Loucy (cell line): ENCODE measurements at regions not wholly inside any gene's neighbourhood (a gene's known extent, or its start where the extent isn't known, plus 50 kb on each side); places are given as distances from the start of the nearest gene placed in this dataset.
"Not testable (repeated sequence)": the region's sequence is repeated elsewhere in the genome, so short reads cannot be mapped to it uniquely, and the experiment has no call there.

Experiments used
- H2AFZ ChIP-seq: fragments of 200-600 bp; sonication (generic); 2 replicates; pipeline ENCODE4 v1.6.0; 2016; ENCODE audit warnings: antibody characterized with exemption, mild to moderate bottlenecking, low read length, moderate library complexity
- H3F3A ChIP-seq: fragments of 200-600 bp; 2 replicates; pipeline ENCODE4 v1.6.0; 2016; ENCODE audit warnings: antibody characterized with exemption, low read depth, mild to moderate bottlenecking
- H3K27me3 ChIP-seq: fragments of 200-600 bp; sonication (generic); 2 replicates; pipeline ENCODE4 v1.6.1; 2014; ENCODE audit warnings: low read length, mild to moderate bottlenecking; ENCODE audit not compliant: insufficient read depth, poor library complexity, severe bottlenecking
- H3K36me3 ChIP-seq: fragments of 200-600 bp; sonication (generic); 2 replicates; pipeline ENCODE4 v1.6.1; 2016; ENCODE audit warnings: low read length; ENCODE audit not compliant: insufficient read depth
- H3K4me1 ChIP-seq: fragments of 200-600 bp; sonication (generic); 2 replicates; pipeline ENCODE4 v1.5.1; 2014; ENCODE audit warnings: low read length, mild to moderate bottlenecking; ENCODE audit not compliant: insufficient read depth, poor library complexity, severe bottlenecking
- H3K4me2 ChIP-seq: fragments of 200-600 bp; sonication (generic); 2 replicates; pipeline ENCODE4 v1.6.0; 2014; ENCODE audit warnings: antibody characterized with exemption, low read length, low read depth, mild to moderate bottlenecking; ENCODE audit not compliant: poor library complexity, severe bottlenecking
- H3K4me3 ChIP-seq: fragments of 200-600 bp; sonication (generic); 2 replicates; pipeline ENCODE4 v1.5.1; 2014; ENCODE audit warnings: low read length, mild to moderate bottlenecking, mixed read lengths; ENCODE audit not compliant: poor library complexity, severe bottlenecking
- H3K79me2 ChIP-seq: fragments of 200-600 bp; sonication (generic); 2 replicates; pipeline ENCODE4 v1.6.1; 2014; ENCODE audit warnings: low read length; ENCODE audit not compliant: insufficient read depth
- H3K9ac ChIP-seq: fragments of 200-600 bp; sonication (generic); 2 replicates; pipeline ENCODE4 v1.6.0; 2014; ENCODE audit warnings: mild to moderate bottlenecking, low read depth, low read length, moderate library complexity; ENCODE audit not compliant: poor library complexity, severe bottlenecking
- H3K9me2 ChIP-seq: fragments of 200-600 bp; sonication (generic); replicated peaks from 2 replicates; pipeline ENCODE4 v1.6.1; 2016; ENCODE audit warnings: low read depth, low read length, mixed read lengths
- H3K9me3 ChIP-seq: fragments of 200-600 bp; sonication (generic); 2 replicates; pipeline ENCODE4 v1.6.1; 2014; ENCODE audit warnings: mild to moderate bottlenecking, antibody characterized with exemption, low read length, low read depth; ENCODE audit not compliant: insufficient read depth
- H4K20me1 ChIP-seq: fragments of 200-600 bp; sonication (generic); 2 replicates; pipeline ENCODE4 v1.6.0; 2014; ENCODE audit warnings: antibody characterized with exemption, low read length, mild to moderate bottlenecking; ENCODE audit not compliant: insufficient read depth, poor library complexity, severe bottlenecking
- EZH2phosphoT487 ChIP-seq: fragments of 200-600 bp; IDR thresholded peaks from 2 replicates; pipeline ENCODE4 v1.6.1; 2018; ENCODE audit warnings: antibody characterized with exemption, mild to moderate bottlenecking, moderate library complexity, borderline replicate concordance
- TF ChIP-seq, protein P1 (sequence below): fragments of 200-600 bp; sonication (generic); conservative IDR thresholded peaks from 2 replicates; pipeline ENCODE4 v1.5.1; 2014; ENCODE audit warnings: mild to moderate bottlenecking, antibody characterized with exemption, low read length

DNA sequence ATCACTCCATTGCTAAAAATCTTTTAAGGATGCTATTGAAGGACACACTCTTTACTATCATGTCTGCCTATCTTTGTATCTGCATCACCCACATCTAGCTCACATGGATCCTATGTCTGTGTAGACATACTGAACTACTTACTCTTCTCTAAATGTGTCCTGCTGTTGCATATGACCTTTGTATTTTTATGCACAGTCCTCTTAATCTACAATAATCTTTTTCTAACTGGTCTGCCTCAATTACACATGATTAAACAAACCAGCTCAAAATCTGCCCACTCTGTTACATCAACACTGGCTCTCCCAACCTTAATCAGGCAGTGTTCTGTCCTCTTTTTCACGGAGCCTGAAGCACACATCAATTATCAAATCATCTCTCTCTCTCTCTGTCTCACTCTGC, 316.3 kb upstream of the MGAT4C start:
- Histone ChIP-seq H3K4me2 (no peak overlapping the region), H3K27me3 (no peaks in the 10 kb centered on the region), H3K9me2 (no peaks in the 10 kb centered on the region), H3K9me3 (no peaks in the 10 kb centered on the region; the same call in 1 of the 2 replicates), H3K9ac (no peak overlapping the region), H3K36me3 (no peaks in the 10 kb centered on the region), H4K20me1 (no peaks in the 10 kb centered on the region), H3K4me1 (no peaks in the 10 kb centered on the region), H2AFZ (no peak overlapping the region), H3K79me2 (no peaks in the 10 kb centered on the region), H3F3A (no peaks in the 10 kb centered on the region), H3K4me3 (no peak overlapping the region)
- TF ChIP-seq, protein P1, sequence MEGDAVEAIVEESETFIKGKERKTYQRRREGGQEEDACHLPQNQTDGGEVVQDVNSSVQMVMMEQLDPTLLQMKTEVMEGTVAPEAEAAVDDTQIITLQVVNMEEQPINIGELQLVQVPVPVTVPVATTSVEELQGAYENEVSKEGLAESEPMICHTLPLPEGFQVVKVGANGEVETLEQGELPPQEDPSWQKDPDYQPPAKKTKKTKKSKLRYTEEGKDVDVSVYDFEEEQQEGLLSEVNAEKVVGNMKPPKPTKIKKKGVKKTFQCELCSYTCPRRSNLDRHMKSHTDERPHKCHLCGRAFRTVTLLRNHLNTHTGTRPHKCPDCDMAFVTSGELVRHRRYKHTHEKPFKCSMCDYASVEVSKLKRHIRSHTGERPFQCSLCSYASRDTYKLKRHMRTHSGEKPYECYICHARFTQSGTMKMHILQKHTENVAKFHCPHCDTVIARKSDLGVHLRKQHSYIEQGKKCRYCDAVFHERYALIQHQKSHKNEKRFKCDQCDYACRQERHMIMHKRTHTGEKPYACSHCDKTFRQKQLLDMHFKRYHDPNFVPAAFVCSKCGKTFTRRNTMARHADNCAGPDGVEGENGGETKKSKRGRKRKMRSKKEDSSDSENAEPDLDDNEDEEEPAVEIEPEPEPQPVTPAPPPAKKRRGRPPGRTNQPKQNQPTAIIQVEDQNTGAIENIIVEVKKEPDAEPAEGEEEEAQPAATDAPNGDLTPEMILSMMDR: no peak
- TF ChIP-seq EZH2phosphoT487: no peak

- Histone ChIP-seq H3K9me2 (no peaks in the 10 kb centered on the region), H3K4me3 (no peak overlapping the region), H3F3A (no peaks in the 10 kb centered on the region), H3K79me2 (no peaks in the 10 kb centered on the region), H3K9ac (no peak overlapping the region), H3K4me1 (no peaks in the 10 kb centered on the region), H3K27me3 (no peaks in the 10 kb centered on the region), H3K4me2 (no peak overlapping the region), H4K20me1 (no peaks in the 10 kb centered on the region), H2AFZ (no peak overlapping the region), H3K9me3 (peaks cover 3% of the 10 kb centered on the region; the same call in 1 of the 2 replicates), H3K36me3 (no peaks in the 10 kb centered on the region)
- TF ChIP-seq, protein P1: no peak
- TF ChIP-seq EZH2phosphoT487: no peak
Observed at GRCh38 chr12:86565038-86565437, 308.8 kb upstream of the MGAT4C start.

GRCh38 chr12:86555491-86555890, 299.3 kb upstream of the MGAT4C start:
- not testable (repeated sequence) for H3K4me1 ChIP-seq, H3K4me2 ChIP-seq, H3K9me3 ChIP-seq, H3F3A ChIP-seq, H3K27me3 ChIP-seq, H3K9me2 ChIP-seq, H4K20me1 ChIP-seq, H3K4me3 ChIP-seq, H3K36me3 ChIP-seq, H3K79me2 ChIP-seq, H3K9ac ChIP-seq, H2AFZ ChIP-seq

DNA sequence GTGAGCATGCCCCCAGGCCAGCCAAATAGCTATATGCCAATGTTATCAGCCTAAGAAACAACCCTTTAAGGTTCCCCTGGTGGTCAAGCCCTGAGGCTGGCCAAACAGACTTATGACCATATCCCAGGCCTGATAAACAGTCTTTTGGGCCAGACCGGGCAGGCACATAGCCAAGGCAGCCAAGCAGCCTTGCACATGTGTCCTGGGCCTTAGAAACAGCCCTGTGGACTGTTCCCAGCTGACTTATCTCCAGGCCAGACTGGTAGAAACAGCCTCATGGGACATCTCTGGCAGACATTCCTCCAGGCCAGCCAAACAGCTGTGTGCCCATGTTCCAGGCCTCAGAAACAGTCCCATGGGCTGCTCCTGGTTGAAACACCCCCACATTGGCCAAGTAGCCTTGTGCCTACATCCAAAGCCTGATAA, 295.0 kb upstream of the MGAT4C start:
- Histone ChIP-seq H2AFZ (no peak overlapping the region), H3K9me3 (no peaks in the 10 kb centered on the region), H4K20me1 (no peaks in the 10 kb centered on the region), H3F3A (no peaks in the 10 kb centered on the region), H3K79me2 (no peaks in the 10 kb centered on the region), H3K9me2 (no peaks in the 10 kb centered on the region), H3K36me3 (no peaks in the 10 kb centered on the region), H3K4me2 (no peak overlapping the region), H3K4me3 (no peak overlapping the region), H3K9ac (no peak overlapping the region), H3K27me3 (no peaks in the 10 kb centered on the region), H3K4me1 (no peaks in the 10 kb centered on the region)
- no peak for TF ChIP-seq EZH2phosphoT487
- TF ChIP-seq, protein P1: no peak
